OCI-LY7 (cell line): ENCODE measurements at regions not wholly inside any gene's neighbourhood (a gene's known extent, or its start where the extent isn't known, plus 50 kb on each side); places are given as distances from the start of the nearest gene placed in this dataset.

Source experiments
- BruUV-seq: library from RNA; stranded (reverse); fragments of 400-500 nt; replicated peaks from 2 replicates; lab custom pipeline; 2021; lab: Mats Ljungman, UMichigan
- CTCF ChIA-PET: fragments of 300-600 bp; sonication (Branson Sonifier 250); formaldehyde crosslinking; loops from one replicate; lab custom pipeline; 2022; ENCODE audit warnings: antibody characterized with exemption; ENCODE audit not compliant: unreplicated experiment; lab: Charles Lee
- POLR2A ChIA-PET: fragments of 300-600 bp; sonication (Branson Sonifier 250); formaldehyde crosslinking; loops from one replicate; lab custom pipeline; 2022; ENCODE audit warnings: antibody characterized with exemption; lab: Charles Lee
- DNase-seq: peaks from one replicate; pipeline ENCODE4 v3.0.0-alpha.2; 2015; ENCODE audit warnings: low spot score
- H2AFZ ChIP-seq: fragments of 200-600 bp; sonication (generic), shearing (Covaris generic); 2 replicates; pipeline ENCODE4 v1.6.1; 2014; ENCODE audit warnings: mild to moderate bottlenecking, antibody characterized with exemption, low read length, moderate library complexity
- H3K27ac ChIP-seq: fragments of 200-600 bp; sonication (generic); 2 replicates; pipeline ENCODE4 v1.5.1; 2014; ENCODE audit warnings: mixed run types, low read depth, mild to moderate bottlenecking, moderate library complexity, low read length, inconsistent platforms; ENCODE audit not compliant: poor library complexity, severe bottlenecking
- H3K36me3 ChIP-seq: fragments of 200-600 bp; sonication (generic); 2 replicates; pipeline ENCODE4 v1.6.1; 2014; ENCODE audit warnings: mild to moderate bottlenecking, antibody characterized with exemption, low read length, moderate library complexity, mixed read lengths; ENCODE audit not compliant: insufficient read depth
- H3K4me1 ChIP-seq: fragments of 200-600 bp; sonication (generic); 2 replicates; pipeline ENCODE4 v1.5.1; 2014; ENCODE audit warnings: mild to moderate bottlenecking, low read length; ENCODE audit not compliant: insufficient read depth, poor library complexity, severe bottlenecking
- H3K4me2 ChIP-seq: fragments of 200-600 bp; sonication (generic); 2 replicates; pipeline ENCODE4 v1.6.1; 2014; ENCODE audit warnings: mild to moderate bottlenecking, low read length
- H3K4me3 ChIP-seq: fragments of 200-600 bp; sonication (generic); 2 replicates; pipeline ENCODE4 v1.5.1; 2014; ENCODE audit warnings: mild to moderate bottlenecking, low read depth, low read length; ENCODE audit not compliant: poor library complexity, severe bottlenecking
- H3K79me2 ChIP-seq: fragments of 200-600 bp; sonication (generic); 2 replicates; pipeline ENCODE4 v1.6.1; 2016; ENCODE audit warnings: low read depth, mild to moderate bottlenecking, low read length, moderate library complexity, mixed read lengths; ENCODE audit not compliant: insufficient read depth
- H3K9me2 ChIP-seq: fragments of 200-600 bp; sonication (generic); 2 replicates; pipeline ENCODE4 v1.6.1; 2016; ENCODE audit warnings: mild to moderate bottlenecking, low read length, mixed read lengths; ENCODE audit not compliant: insufficient read depth
- H3K9me3 ChIP-seq: fragments of 200-600 bp; sonication (generic); 2 replicates; pipeline ENCODE4 v1.6.1; 2014; ENCODE audit warnings: mild to moderate bottlenecking, mixed run types, low read length, mixed read lengths
- H4K20me1 ChIP-seq: fragments of 200-600 bp; sonication (generic); 2 replicates; pipeline ENCODE4 v1.6.1; 2014; ENCODE audit warnings: mild to moderate bottlenecking, antibody characterized with exemption, low read length, moderate library complexity, mixed read lengths; ENCODE audit not compliant: insufficient read depth
- CTCF ChIP-seq: fragments of 200-600 bp; sonication (generic); conservative IDR thresholded peaks from 2 replicates; pipeline ENCODE4 v1.5.1; 2014; ENCODE audit warnings: mild to moderate bottlenecking, antibody characterized with exemption, low read length, moderate library complexity, mixed read lengths
- EZH2phosphoT487 ChIP-seq: fragments of 200-600 bp; sonication (generic); IDR thresholded peaks from 2 replicates; pipeline ENCODE4 v1.6.1; 2018; ENCODE audit warnings: low read depth, borderline replicate concordance, mild to moderate bottlenecking, mixed run types, antibody characterized with exemption, low read length, moderate library complexity, mixed read lengths
- intact Hi-C: fragments of 100-400 bp; cut with micrococcal nuclease; formaldehyde crosslinking; loops from one replicate; pipeline ENCODE4 v1.10.0; 2022; ENCODE audit not compliant: unreplicated experiment

- H4K20me1 ChIP-seq = no peaks in the 10 kb centered on the region
- H3K4me2 ChIP-seq = no peak overlapping the region
- ChIA-PET CTCF (no interaction called here), POLR2A (interaction anchor here (0.6 to 0.8 kb wide), 2 partner anchors 9 to 25 kb away, joined by 3 to 4 read pairs; no protein-coding TSS in a partner anchor)
- H3K9me3 ChIP-seq = peaks cover 14% of the 10 kb centered on the region
- H3K79me2 ChIP-seq = no peaks in the 10 kb centered on the region
- H3K4me3 ChIP-seq = no peak overlapping the region
- H3K27ac ChIP-seq = no peak overlapping the region
- no TSS peak for BruUV-seq
- no peaks in the 10 kb centered on the region for H3K9me2 ChIP-seq
- H3K4me1 ChIP-seq = no peaks in the 10 kb centered on the region
- intact Hi-C loops = no loop called here
- H2AFZ ChIP-seq = no peak overlapping the region
- no peak for DNase-seq
- TF ChIP-seq CTCF (no peak), EZH2phosphoT487 (no peak)
- H3K36me3 ChIP-seq = no peaks in the 10 kb centered on the region
Measured at GRCh38 chr1:14037101-14037847, 337.3 kb downstream of the PRDM2 start.

GRCh38 chr1:14039582-14040430 lies 339.8 kb downstream of the PRDM2 start:
- Histone ChIP-seq H3K4me1 (no peaks in the 10 kb centered on the region), H4K20me1 (no peaks in the 10 kb centered on the region), H2AFZ (no peak overlapping the region), H3K9me2 (no peaks in the 10 kb centered on the region), H3K27ac (no peak overlapping the region), H3K9me3 (peaks cover 22% of the 10 kb centered on the region), H3K36me3 (no peaks in the 10 kb centered on the region), H3K4me3 (no peak overlapping the region), H3K4me2 (no peak overlapping the region), H3K79me2 (no peaks in the 10 kb centered on the region)
- DNase-seq = no peak
- ChIA-PET CTCF (no interaction called here), POLR2A (no interaction called here)
- no TSS peak for BruUV-seq
- intact Hi-C loops = no loop called here
- TF ChIP-seq CTCF = no peak
- no peak for TF ChIP-seq EZH2phosphoT487
